Body of pancreas (tissue), 4 donors: ENCODE measurements at regions not wholly inside any gene's neighbourhood (a gene's known extent, or its start where the extent isn't known, plus 50 kb on each side); places are given as distances from the start of the nearest gene placed in this dataset.

ENCODE experiments used
- ATAC-seq: fragments of 150-250 bp; one replicate; pipeline ENCODE4 v1.9.1; 2016
- DNase-seq, 4 donors: peaks; one replicate each; pipeline ENCODE4 v3.0.0-alpha.2; 2019
- H3K27ac ChIP-seq, 4 donors: fragments of 200-600 bp; sonication (generic); 1 replicate in 3 of 4; 2 replicates in 1 of 4; pipeline versions ENCODE4 v1.5.1 to v1.6.1; 2016 to 2019; ENCODE audit warnings: mild to moderate bottlenecking in 1 of 4, mixed read lengths in 1 of 4, moderate library complexity in 1 of 4
- H3K27me3 ChIP-seq, 2 donors: fragments of 200-600 bp; sonication (generic); one replicate each; pipeline ENCODE4 v1.6.0; 2016; ENCODE audit warnings: mild to moderate bottlenecking in 1 of 2
- H3K36me3 ChIP-seq, 2 donors: fragments of 200-600 bp; sonication (generic); replicated peaks in 1 of 2; 2 replicates each; pipeline ENCODE4 v1.5.1; 2016; ENCODE audit warnings: low read depth in 2 of 2; ENCODE audit not compliant: insufficient read depth in 1 of 2
- H3K4me1 ChIP-seq: fragments of 200-600 bp; sonication (generic); one replicate; pipeline ENCODE4 v1.6.0; 2016
- H3K4me3 ChIP-seq, 2 donors: fragments of 200-600 bp; sonication (generic); 1 replicate in 1 of 2; 2 replicates in 1 of 2; pipeline ENCODE4 v1.5.1; 2016 to 2019
- H3K9me3 ChIP-seq, 3 donors: fragments of 200-600 bp; sonication (generic); 1 replicate in 2 of 3; 2 replicates in 1 of 3; pipeline ENCODE4 v1.5.1; 2016
- CTCF ChIP-seq, 7 experiments: fragments of 450-650 bp in 4 of 7; fragments of 200-600 bp in 3 of 7; sonication (generic) in 3 of 7; IDR thresholded peaks; one replicate each; pipeline ENCODE4 v1.5.1; 2016 to 2019; ENCODE audit warnings: antibody characterized with exemption in 7 of 7
- POLR2A ChIP-seq, 3 donors: fragments of 450-650 bp; IDR thresholded peaks; one replicate each; pipeline ENCODE4 v1.6.1; 2016; ENCODE audit warnings: antibody characterized with exemption in 3 of 3, mild to moderate bottlenecking in 2 of 3
- WGBS, 2 donors: methylation state at CpG; one replicate each; pipeline ENCODE4 v1.1.5; 2017; 5-methylcytosine and 5-hydroxymethylcytosine counted together
- intact Hi-C: fragments of 100-400 bp; cut with DNase I; formaldehyde crosslinking; loops from one replicate; pipeline ENCODE4 v1.15.1; 2023

GRCh38 chr18:73626221-73626620, 521.4 kb downstream of the FBXO15 start:
- no peaks in the 10 kb centered on the region for H3K36me3 ChIP-seq
- H3K4me3 ChIP-seq, result no peak overlapping the region
- no peaks in the 10 kb centered on the region for H3K27me3 ChIP-seq
- DNase-seq (no peak), ATAC-seq (no peak)
- no peaks in the 10 kb centered on the region for H3K4me1 ChIP-seq
- intact Hi-C loops, result no loop called here
- TF ChIP-seq POLR2A (IDR thresholded peaks at IDR 0.05), result no peak
- TF ChIP-seq CTCF (IDR thresholded peaks at IDR 0.05), result no peak
- no peaks in the 10 kb centered on the region for H3K9me3 ChIP-seq
- WGBS, 2 donors, result 55 to 70% methylated on average over 2 of the region's 2 CpGs
- H3K27ac ChIP-seq, result no peak overlapping the region

GRCh38 chr18:73621091-73621490, 526.5 kb downstream of the FBXO15 start:
- TF ChIP-seq POLR2A (IDR thresholded peaks at IDR 0.05), result no peak
- no peak for TF ChIP-seq CTCF (IDR thresholded peaks at IDR 0.05)

GRCh38 chr18:73617981-73618380, 529.7 kb downstream of the FBXO15 start:
- no peak for ATAC-seq
- Histone ChIP-seq H3K27ac (no peak overlapping the region), H3K4me3 (no peak overlapping the region), H3K9me3 (no peaks in the 10 kb centered on the region), H3K27me3 (no peaks in the 10 kb centered on the region), H3K36me3 (no peaks in the 10 kb centered on the region), H3K4me1 (no peaks in the 10 kb centered on the region)
- no peak for TF ChIP-seq CTCF (IDR thresholded peaks at IDR 0.05)
- TF ChIP-seq POLR2A (IDR thresholded peaks at IDR 0.05), result no peak
- DNase-seq, result no peak
- intact Hi-C loops, result no loop called here

More at GRCh38 chr18:73621091-73621490, 526.5 kb downstream of the FBXO15 start:
- Histone ChIP-seq H3K4me3 (no peak overlapping the region), H3K36me3 (no peaks in the 10 kb centered on the region), H3K4me1 (no peaks in the 10 kb centered on the region), H3K27ac (no peak overlapping the region), H3K9me3 (no peaks in the 10 kb centered on the region), H3K27me3 (no peaks in the 10 kb centered on the region)
- DNase-seq (no peak), ATAC-seq (no peak)
- 58 to 67% methylated on average over 1 of the region's 1 CpG for WGBS, 2 donors
- intact Hi-C loops, result no loop called here

- 46 to 64% methylated on average over 3 of the region's 3 CpGs for WGBS, 2 donors
- H3K4me3 ChIP-seq, result no peak overlapping the region
- TF ChIP-seq CTCF (IDR thresholded peaks at IDR 0.05) (no peak), POLR2A (IDR thresholded peaks at IDR 0.05) (no peak)
- no peak overlapping the region for H3K27ac ChIP-seq
- no peaks in the 10 kb centered on the region for H3K27me3 ChIP-seq
- no peaks in the 10 kb centered on the region for H3K36me3 ChIP-seq
- ATAC-seq, result no peak
- intact Hi-C loops, result no loop called here
- no peaks in the 10 kb centered on the region for H3K9me3 ChIP-seq
- DNase-seq, result no peak
- H3K4me1 ChIP-seq, result no peaks in the 10 kb centered on the region
Observed at GRCh38 chr18:73615506-73615905, 532.1 kb downstream of the FBXO15 start.

DNA sequence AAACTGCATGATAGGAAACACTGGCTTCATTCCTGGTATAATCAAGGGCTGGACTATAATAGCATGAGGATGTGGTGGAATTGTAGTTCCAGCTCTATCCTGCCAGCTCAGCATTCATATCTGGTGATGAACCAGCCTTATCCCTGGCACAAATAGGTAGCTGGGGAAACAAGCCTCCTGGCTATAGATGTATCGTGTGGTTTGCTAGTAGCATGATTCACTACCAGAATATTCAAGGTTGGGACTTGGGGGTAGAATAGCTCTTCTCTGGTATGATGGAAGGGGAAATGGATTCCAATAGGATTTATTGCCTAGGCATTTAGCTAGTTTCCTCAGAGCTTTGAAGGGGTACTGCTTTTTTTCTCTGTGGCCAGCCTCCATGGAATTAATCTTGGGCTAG, 532.8 kb downstream of the FBXO15 start:
- 78 to 82% methylated on average over 1 of the region's 1 CpG for WGBS, 2 donors
- Histone ChIP-seq H3K4me3 (no peak overlapping the region), H3K9me3 (no peaks in the 10 kb centered on the region), H3K27ac (no peak overlapping the region), H3K4me1 (no peaks in the 10 kb centered on the region), H3K36me3 (no peaks in the 10 kb centered on the region), H3K27me3 (no peaks in the 10 kb centered on the region)
- DNase-seq, result no peak
- TF ChIP-seq CTCF (IDR thresholded peaks at IDR 0.05), result no peak
- TF ChIP-seq POLR2A (IDR thresholded peaks at IDR 0.05), result no peak
- ATAC-seq, result no peak
- intact Hi-C loops, result no loop called here
